ENCODE measurements at regions not wholly inside any gene's neighbourhood (a gene's known extent, or its start where the extent isn't known, plus 50 kb on each side); places are given as distances from the start of the nearest gene placed in this dataset.
"Not testable (repeated sequence)": the region's sequence is repeated elsewhere in the genome, so short reads cannot be mapped to it uniquely, and the experiment has no call there.

GRCh38 chr18:54662986-54663385 is 71.9 kb downstream of the DYNAP start:
- no peak for DNase-seq (ENCODE audit: low read depth in 3 of 3)

GRCh38 chr18:54669701-54670100 is 78.7 kb downstream of the DYNAP start:
- DNase-seq (ENCODE audit: low read depth in 3 of 3): not testable (repeated sequence)

- DNase-seq (ENCODE audit: low read depth in 3 of 3): no peak
These were observed 80.3 kb downstream of the DYNAP start for GRCh38 chr18:54671291-54671881.

- no peak for DNase-seq (ENCODE audit: low read depth in 3 of 3)
These were observed 81.1 kb downstream of the DYNAP start for GRCh38 chr18:54672109-54672508.

- no peak for DNase-seq (ENCODE audit: low read depth in 3 of 3)
These were observed 81.9 kb downstream of the DYNAP start for GRCh38 chr18:54672846-54673475.

GRCh38 chr18:54673936-54674335 is 82.9 kb downstream of the DYNAP start:
- no peak for DNase-seq (ENCODE audit: low read depth in 3 of 3)

GRCh38 chr18:54675076-54675475 is 84.0 kb downstream of the DYNAP start:
- no peak for DNase-seq (ENCODE audit: low read depth in 3 of 3)

GRCh38 chr18:54679318-54680149 is 88.5 kb downstream of the DYNAP start:
- no peak for DNase-seq (ENCODE audit: low read depth in 3 of 3)

GRCh38 chr18:54684784-54685183 is 93.7 kb downstream of the DYNAP start:
- no peak for DNase-seq (ENCODE audit: low read depth in 3 of 3)

- DNase-seq (ENCODE audit: low read depth in 3 of 3): no peak
These were observed 98.3 kb downstream of the DYNAP start for GRCh38 chr18:54689319-54689718.

- no peak for DNase-seq (ENCODE audit: low read depth in 3 of 3)
These were observed 99.2 kb downstream of the DYNAP start for GRCh38 chr18:54690198-54690597.

GRCh38 chr18:54692463-54692862 is 101.4 kb downstream of the DYNAP start:
- no peak for DNase-seq (ENCODE audit: low read depth in 3 of 3)

- DNase-seq (ENCODE audit: low read depth in 3 of 3): no peak
These were observed 105.7 kb downstream of the DYNAP start for GRCh38 chr18:54696616-54697293.

GRCh38 chr18:54700580-54700979 is 109.5 kb downstream of the DYNAP start:
- no peak for DNase-seq (ENCODE audit: low read depth in 3 of 3)

- no peak for DNase-seq (ENCODE audit: low read depth in 3 of 3)
These were observed 111.6 kb downstream of the DYNAP start for GRCh38 chr18:54702686-54703085.

GRCh38 chr18:54710074-54710899 is 118.0 kb upstream of the RAB27B start:
- DNase-seq (ENCODE audit: low read depth in 3 of 3): no peak

- no peak for DNase-seq (ENCODE audit: low read depth in 3 of 3)
These were observed 117.4 kb upstream of the RAB27B start for GRCh38 chr18:54710900-54711281.

- no peak for DNase-seq (ENCODE audit: low read depth in 3 of 3)
These were observed 116.0 kb upstream of the RAB27B start for GRCh38 chr18:54712306-54712705.

- no peak for DNase-seq (ENCODE audit: low read depth in 3 of 3)
These were observed 115.5 kb upstream of the RAB27B start for GRCh38 chr18:54712758-54713157.

GRCh38 chr18:54713386-54713785 is 114.9 kb upstream of the RAB27B start:
- DNase-seq (ENCODE audit: low read depth in 3 of 3): no peak

GRCh38 chr18:54714851-54715250 is 113.4 kb upstream of the RAB27B start:
- DNase-seq (ENCODE audit: low read depth in 3 of 3): no peak

- no peak for DNase-seq (ENCODE audit: low read depth in 3 of 3)
These were observed 111.7 kb upstream of the RAB27B start for GRCh38 chr18:54716586-54716985.
